ENCODE measurements at regions not wholly inside any gene's neighbourhood (a gene's known extent, or its start where the extent isn't known, plus 50 kb on each side); places are given as distances from the start of the nearest gene placed in this dataset.

DNA sequence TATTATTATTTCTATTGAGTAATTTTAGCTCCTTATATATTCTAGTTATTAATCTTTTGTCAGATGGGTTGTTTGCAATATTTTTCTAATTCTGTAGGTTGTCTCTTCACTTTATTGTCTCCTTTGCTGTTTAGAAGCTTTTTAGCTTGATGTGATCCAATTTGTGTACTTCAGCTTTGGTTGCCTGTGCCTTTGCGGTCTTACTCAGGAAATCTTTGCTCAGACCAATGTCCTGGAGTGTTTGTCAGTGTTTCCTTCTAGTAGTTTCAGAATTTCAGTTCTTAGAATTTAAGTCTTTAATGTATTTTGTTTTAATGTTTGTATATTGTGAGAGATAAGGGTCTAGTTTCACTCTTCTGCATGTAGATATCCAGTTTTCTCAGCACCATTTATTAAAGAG lies 916.0 kb upstream of the EYS start:
- intact Hi-C loops (cut with DNase I), result no loop called here
- WGBS, 2 donors, result 92 to 96% methylated on average over 1 of the region's 1 CpG
- Histone ChIP-seq H3K27me3 (ENCODE audit: control insufficient read depth in 1 of 2, insufficient read depth in 2 of 2, low read length in 1 of 2) (no peaks in the 10 kb centered on the region), H3K4me3 (ENCODE audit: low read length in 2 of 2) (no peak overlapping the region), H3K36me3 (ENCODE audit: control insufficient read depth in 1 of 2, insufficient read depth in 2 of 2, low read length in 1 of 2) (no peaks in the 10 kb centered on the region), H3K4me1 (ENCODE audit: control insufficient read depth in 1 of 2, insufficient read depth in 2 of 2, low read length in 2 of 2) (no peaks in the 10 kb centered on the region), H3K9me3 (ENCODE audit: control insufficient read depth, low read length) (no peaks in the 10 kb centered on the region), H3K27ac (ENCODE audit: low read depth in 1 of 2, low read length in 2 of 2) (no peak overlapping the region)
- no peak for ATAC-seq (ENCODE audit: low FRiP score)
- no peak for DNase-seq

DNA sequence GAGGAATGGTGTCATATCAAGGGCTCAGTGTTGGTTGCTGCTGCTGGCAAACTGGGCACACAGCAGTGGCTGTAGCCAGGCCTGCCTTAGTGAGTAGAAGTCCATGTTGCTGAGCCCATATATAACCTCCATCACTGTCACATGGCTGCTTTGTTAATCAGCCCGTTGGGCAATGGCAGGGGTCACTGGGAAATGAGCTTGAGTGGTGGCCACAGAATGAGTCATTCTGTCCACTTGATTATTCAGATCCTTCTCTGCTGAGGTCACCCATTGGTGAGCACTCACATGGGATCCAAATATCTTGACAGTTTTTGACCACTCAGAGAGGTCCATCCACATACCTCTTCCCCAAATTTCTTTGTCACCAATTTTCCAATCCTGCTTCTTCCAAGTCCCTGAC lies 898.9 kb upstream of the EYS start:
- H3K9me3 ChIP-seq (ENCODE audit: control insufficient read depth, low read length), result no peaks in the 10 kb centered on the region
- no peak overlapping the region for H3K27ac ChIP-seq (ENCODE audit: low read depth in 1 of 2, low read length in 2 of 2)
- H3K36me3 ChIP-seq (ENCODE audit: control insufficient read depth in 1 of 2, insufficient read depth in 2 of 2, low read length in 1 of 2), result no peaks in the 10 kb centered on the region
- H3K27me3 ChIP-seq (ENCODE audit: control insufficient read depth in 1 of 2, insufficient read depth in 2 of 2, low read length in 1 of 2), result no peaks in the 10 kb centered on the region
- H3K4me1 ChIP-seq (ENCODE audit: control insufficient read depth in 1 of 2, insufficient read depth in 2 of 2, low read length in 2 of 2), result no peaks in the 10 kb centered on the region
- no peak for ATAC-seq (ENCODE audit: low FRiP score)
- intact Hi-C loops (cut with DNase I), result no loop called here
- no peak for DNase-seq
- H3K4me3 ChIP-seq (ENCODE audit: low read length in 2 of 2), result no peak overlapping the region
- 60 to 64% methylated on average over 1 of the region's 1 CpG for WGBS, 2 donors

DNA sequence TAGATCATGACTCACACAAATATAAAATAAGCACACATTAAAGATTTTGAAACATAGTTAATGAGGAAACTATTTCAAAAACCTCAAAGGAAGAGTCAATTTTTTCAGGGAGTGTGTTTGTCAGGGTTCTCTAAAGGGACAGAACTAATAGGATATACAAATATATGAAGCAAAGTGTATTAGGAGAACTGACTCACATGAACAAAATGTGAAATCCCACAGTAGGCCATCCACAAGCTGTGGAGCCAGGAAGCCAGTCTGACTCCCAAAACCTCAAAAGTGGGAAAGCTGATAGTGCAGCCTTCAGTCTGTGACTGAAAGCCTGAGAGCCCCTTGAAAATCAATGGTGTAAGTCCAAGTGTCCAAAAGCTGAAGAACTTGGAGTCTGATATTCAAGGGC lies 898.0 kb upstream of the EYS start:
- H3K4me3 ChIP-seq (ENCODE audit: low read length in 2 of 2), result no peak overlapping the region
- H3K27ac ChIP-seq (ENCODE audit: low read depth in 1 of 2, low read length in 2 of 2), result no peak overlapping the region
- H3K27me3 ChIP-seq (ENCODE audit: control insufficient read depth in 1 of 2, insufficient read depth in 2 of 2, low read length in 1 of 2), result no peaks in the 10 kb centered on the region
- no peaks in the 10 kb centered on the region for H3K4me1 ChIP-seq (ENCODE audit: control insufficient read depth in 1 of 2, insufficient read depth in 2 of 2, low read length in 2 of 2)
- intact Hi-C loops (cut with DNase I), result no loop called here
- ATAC-seq (ENCODE audit: low FRiP score) (no peak), DNase-seq (no peak)
- no peaks in the 10 kb centered on the region for H3K36me3 ChIP-seq (ENCODE audit: control insufficient read depth in 1 of 2, insufficient read depth in 2 of 2, low read length in 1 of 2)
- no peaks in the 10 kb centered on the region for H3K9me3 ChIP-seq (ENCODE audit: control insufficient read depth, low read length)

DNA sequence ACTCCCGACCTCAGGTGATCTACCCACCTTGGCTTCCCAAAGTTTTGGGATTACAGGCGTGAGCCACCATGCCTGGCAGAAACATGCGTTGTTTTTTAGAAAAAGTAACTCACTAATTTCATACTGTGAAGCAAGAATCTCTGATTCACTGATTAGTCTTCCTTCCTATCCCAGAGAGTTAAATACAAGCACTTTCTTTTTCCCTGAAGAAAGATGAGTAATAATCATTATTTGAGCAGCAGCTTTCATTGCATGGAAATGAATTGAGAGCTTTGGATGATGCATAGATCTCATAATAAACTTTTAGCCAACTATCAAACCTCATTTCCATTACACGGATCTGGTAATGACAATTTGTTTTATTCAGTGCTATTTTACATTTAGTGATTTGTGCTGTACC lies 892.5 kb upstream of the EYS start:
- DNase-seq (no peak), ATAC-seq (ENCODE audit: low FRiP score) (no peak)
- 75 to 78% methylated on average over 4 of the region's 4 CpGs for WGBS, 2 donors
- intact Hi-C loops (cut with DNase I), result no loop called here
- no peak overlapping the region for H3K27ac ChIP-seq (ENCODE audit: low read depth in 1 of 2, low read length in 2 of 2)
- H3K27me3 ChIP-seq (ENCODE audit: control insufficient read depth in 1 of 2, insufficient read depth in 2 of 2, low read length in 1 of 2), result no peaks in the 10 kb centered on the region
- no peaks in the 10 kb centered on the region for H3K9me3 ChIP-seq (ENCODE audit: control insufficient read depth, low read length)
- no peak overlapping the region for H3K4me3 ChIP-seq (ENCODE audit: low read length in 2 of 2)
- H3K4me1 ChIP-seq (ENCODE audit: control insufficient read depth in 1 of 2, insufficient read depth in 2 of 2, low read length in 2 of 2), result no peaks in the 10 kb centered on the region
- H3K36me3 ChIP-seq (ENCODE audit: control insufficient read depth in 1 of 2, insufficient read depth in 2 of 2, low read length in 1 of 2), result no peaks in the 10 kb centered on the region

DNA sequence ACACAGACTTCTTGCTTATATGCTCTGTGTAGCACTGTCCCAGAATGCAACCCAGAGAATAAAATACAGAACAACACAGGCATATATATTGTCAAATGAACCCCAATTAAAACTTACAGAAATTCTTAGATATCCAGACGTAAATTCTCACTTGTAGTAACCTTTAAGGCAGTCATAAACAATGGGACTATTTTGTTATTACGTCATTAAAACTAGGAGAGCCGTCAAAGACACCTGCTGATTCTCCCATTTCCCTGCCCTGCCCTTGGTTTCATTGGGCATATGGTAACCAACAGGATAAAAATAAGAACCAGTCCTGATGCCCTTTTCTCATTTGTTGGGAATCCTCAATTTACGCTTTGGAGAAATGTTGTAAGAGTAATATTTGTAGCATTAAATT lies 871.3 kb upstream of the EYS start:
- WGBS, 2 donors, result 75 to 87% methylated on average over 4 of the region's 4 CpGs
- Histone ChIP-seq H3K36me3 (ENCODE audit: control insufficient read depth in 1 of 2, insufficient read depth in 2 of 2, low read length in 1 of 2) (no peaks in the 10 kb centered on the region), H3K4me3 (ENCODE audit: low read length in 2 of 2) (no peak overlapping the region), H3K4me1 (ENCODE audit: control insufficient read depth in 1 of 2, insufficient read depth in 2 of 2, low read length in 2 of 2) (no peaks in the 10 kb centered on the region), H3K9me3 (ENCODE audit: control insufficient read depth, low read length) (no peaks in the 10 kb centered on the region), H3K27me3 (ENCODE audit: control insufficient read depth in 1 of 2, insufficient read depth in 2 of 2, low read length in 1 of 2) (no peaks in the 10 kb centered on the region), H3K27ac (ENCODE audit: low read depth in 1 of 2, low read length in 2 of 2) (no peak overlapping the region)
- intact Hi-C loops (cut with DNase I), result no loop called here
- ATAC-seq (ENCODE audit: low FRiP score), result no peak
- DNase-seq, result no peak

DNA sequence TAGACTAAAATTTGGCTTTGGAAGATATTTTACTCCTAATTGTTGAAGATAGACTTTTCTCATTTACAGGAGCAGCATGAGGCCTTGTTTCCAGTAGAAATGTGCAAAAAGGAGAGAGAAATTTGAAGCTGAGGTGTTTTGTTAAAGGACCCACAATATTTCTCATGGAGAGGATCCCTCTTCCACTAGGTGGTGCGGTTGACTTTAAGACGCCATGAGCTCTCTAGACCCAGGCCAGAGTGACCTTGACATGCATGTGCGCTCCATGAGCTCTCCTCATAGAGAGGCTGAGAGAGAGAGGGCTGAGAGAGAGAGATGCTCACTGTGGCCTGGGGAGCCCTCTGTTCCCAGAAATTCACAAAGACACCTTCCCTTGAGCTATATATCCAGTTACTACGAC lies 861.2 kb upstream of the EYS start:
- ATAC-seq (ENCODE audit: low FRiP score), result no peak

DNA sequence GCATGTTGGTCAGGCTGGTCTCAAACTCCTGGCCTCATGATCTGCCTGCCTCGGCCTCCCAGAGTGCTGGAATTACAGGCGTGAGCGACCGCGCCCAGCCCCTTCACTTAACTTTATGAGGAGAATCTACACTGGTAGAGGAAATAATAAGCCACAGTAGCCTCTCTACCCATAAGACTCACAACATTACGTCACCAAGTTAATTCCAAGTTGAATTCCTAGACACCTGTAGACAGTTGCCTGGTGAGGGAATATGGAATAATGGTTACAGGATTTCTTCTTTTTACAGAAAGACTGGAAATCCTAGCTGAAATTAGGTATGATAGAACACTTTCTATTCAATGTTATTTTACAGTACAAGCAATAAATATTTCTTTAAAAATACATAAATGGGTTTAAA lies 854.5 kb upstream of the EYS start:
- no peaks in the 10 kb centered on the region for H3K36me3 ChIP-seq (ENCODE audit: control insufficient read depth in 1 of 2, insufficient read depth in 2 of 2, low read length in 1 of 2)
- intact Hi-C loops (cut with DNase I), result no loop called here

More for the DNA sequence above, 861.2 kb upstream of the EYS start:
- H3K27me3 ChIP-seq (ENCODE audit: control insufficient read depth in 1 of 2, insufficient read depth in 2 of 2, low read length in 1 of 2), result no peaks in the 10 kb centered on the region
- H3K27ac ChIP-seq (ENCODE audit: low read depth in 1 of 2, low read length in 2 of 2), result no peak overlapping the region
- no peaks in the 10 kb centered on the region for H3K9me3 ChIP-seq (ENCODE audit: control insufficient read depth, low read length)
- no peak overlapping the region for H3K4me3 ChIP-seq (ENCODE audit: low read length in 2 of 2)
- intact Hi-C loops (cut with DNase I), result no loop called here
- WGBS, 2 donors, result 90% methylated on average over 4 of the region's 4 CpGs
- DNase-seq, result no peak
- H3K36me3 ChIP-seq (ENCODE audit: control insufficient read depth in 1 of 2, insufficient read depth in 2 of 2, low read length in 1 of 2), result no peaks in the 10 kb centered on the region
- no peaks in the 10 kb centered on the region for H3K4me1 ChIP-seq (ENCODE audit: control insufficient read depth in 1 of 2, insufficient read depth in 2 of 2, low read length in 2 of 2)

DNA sequence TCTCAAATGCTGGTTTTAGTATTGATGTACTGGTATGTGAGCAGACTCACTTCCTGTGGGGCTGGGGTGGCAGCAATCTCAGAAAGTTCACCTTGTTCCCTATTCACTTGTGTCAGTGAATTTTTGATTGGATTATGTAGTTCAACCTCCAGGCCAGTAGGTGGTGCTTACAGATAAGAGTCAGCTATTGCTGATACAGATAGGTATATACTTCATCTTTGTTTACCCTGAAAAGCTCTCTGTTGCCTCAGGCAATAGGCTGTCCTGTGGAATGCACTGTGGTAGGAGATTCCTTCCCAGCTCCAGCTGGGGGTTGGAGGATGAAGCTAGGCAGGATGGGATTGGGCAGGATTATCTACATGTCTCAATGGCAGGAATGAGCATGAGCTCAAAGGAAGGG lies 851.2 kb upstream of the EYS start:
- Histone ChIP-seq H3K27ac (ENCODE audit: low read depth in 1 of 2, low read length in 2 of 2) (no peak overlapping the region), H3K36me3 (ENCODE audit: control insufficient read depth in 1 of 2, insufficient read depth in 2 of 2, low read length in 1 of 2) (no peaks in the 10 kb centered on the region), H3K9me3 (ENCODE audit: control insufficient read depth, low read length) (no peaks in the 10 kb centered on the region), H3K4me3 (ENCODE audit: low read length in 2 of 2) (no peak overlapping the region), H3K4me1 (ENCODE audit: control insufficient read depth in 1 of 2, insufficient read depth in 2 of 2, low read length in 2 of 2) (no peaks in the 10 kb centered on the region), H3K27me3 (ENCODE audit: control insufficient read depth in 1 of 2, insufficient read depth in 2 of 2, low read length in 1 of 2) (no peaks in the 10 kb centered on the region)
- ATAC-seq (ENCODE audit: low FRiP score) (no peak), DNase-seq (no peak)
- intact Hi-C loops (cut with DNase I), result no loop called here

More for the DNA sequence above, 854.5 kb upstream of the EYS start:
- DNase-seq (no peak), ATAC-seq (ENCODE audit: low FRiP score) (no peak)
- no peak overlapping the region for H3K4me3 ChIP-seq (ENCODE audit: low read length in 2 of 2)
- H3K27ac ChIP-seq (ENCODE audit: low read depth in 1 of 2, low read length in 2 of 2), result no peak overlapping the region
- WGBS, 2 donors, result 94 to 95% methylated on average over 6 of the region's 6 CpGs
- no peaks in the 10 kb centered on the region for H3K9me3 ChIP-seq (ENCODE audit: control insufficient read depth, low read length)
- H3K27me3 ChIP-seq (ENCODE audit: control insufficient read depth in 1 of 2, insufficient read depth in 2 of 2, low read length in 1 of 2), result no peaks in the 10 kb centered on the region
- H3K4me1 ChIP-seq (ENCODE audit: control insufficient read depth in 1 of 2, insufficient read depth in 2 of 2, low read length in 2 of 2), result no peaks in the 10 kb centered on the region

DNA sequence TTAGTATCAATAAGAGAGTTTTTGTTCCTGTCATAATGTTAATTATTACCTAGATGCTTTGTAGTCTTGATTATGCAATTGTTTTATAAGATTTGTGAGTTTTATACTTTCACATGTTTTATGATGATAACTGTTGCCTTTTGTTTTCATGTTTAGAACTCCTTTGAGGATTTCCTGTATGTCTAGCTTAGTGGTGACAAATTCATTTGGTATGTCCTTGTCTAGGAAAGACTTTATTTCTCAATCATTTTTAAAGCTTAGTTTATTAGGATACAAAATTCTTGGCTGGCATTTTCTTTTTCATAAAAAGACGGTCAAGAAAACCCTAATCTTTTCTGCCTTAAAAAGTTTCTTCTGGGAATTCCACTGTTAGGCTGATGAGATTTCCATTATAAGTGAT lies 849.9 kb upstream of the EYS start:
- ATAC-seq (ENCODE audit: low FRiP score) (no peak), DNase-seq (no peak)
- Histone ChIP-seq H3K27me3 (ENCODE audit: control insufficient read depth in 1 of 2, insufficient read depth in 2 of 2, low read length in 1 of 2) (no peaks in the 10 kb centered on the region), H3K4me3 (ENCODE audit: low read length in 2 of 2) (no peak overlapping the region), H3K27ac (ENCODE audit: low read depth in 1 of 2, low read length in 2 of 2) (no peak overlapping the region), H3K4me1 (ENCODE audit: control insufficient read depth in 1 of 2, insufficient read depth in 2 of 2, low read length in 2 of 2) (no peaks in the 10 kb centered on the region), H3K9me3 (ENCODE audit: control insufficient read depth, low read length) (no peaks in the 10 kb centered on the region), H3K36me3 (ENCODE audit: control insufficient read depth in 1 of 2, insufficient read depth in 2 of 2, low read length in 1 of 2) (no peaks in the 10 kb centered on the region)
- 58% methylated on average over 1 of the region's 1 CpG for WGBS, 2 donors
- intact Hi-C loops (cut with DNase I), result no loop called here

DNA sequence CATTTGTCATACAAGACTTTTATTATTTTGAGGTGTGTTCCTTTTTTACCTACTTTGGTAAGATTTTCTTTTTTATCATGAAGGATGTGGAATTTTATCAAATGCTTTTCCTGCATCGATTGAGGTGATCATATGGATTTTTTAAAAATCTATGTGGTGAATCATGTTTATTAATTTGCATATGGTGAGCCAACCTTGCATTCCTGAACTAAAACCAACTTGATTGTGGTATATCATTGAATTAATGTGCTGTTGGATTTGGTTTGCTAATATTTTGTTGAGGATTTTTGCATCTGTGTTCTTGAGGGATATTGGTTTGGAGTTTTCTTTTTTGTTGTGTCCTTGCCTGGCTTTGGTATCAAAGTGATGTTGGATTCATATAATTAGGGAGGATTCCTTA lies 848.1 kb upstream of the EYS start:
- WGBS, 2 donors, result 83 to 85% methylated on average over 1 of the region's 1 CpG
- H3K4me1 ChIP-seq (ENCODE audit: control insufficient read depth in 1 of 2, insufficient read depth in 2 of 2, low read length in 2 of 2), result no peaks in the 10 kb centered on the region
- no peaks in the 10 kb centered on the region for H3K27me3 ChIP-seq (ENCODE audit: control insufficient read depth in 1 of 2, insufficient read depth in 2 of 2, low read length in 1 of 2)
- DNase-seq (no peak), ATAC-seq (ENCODE audit: low FRiP score) (no peak)
- no peak overlapping the region for H3K4me3 ChIP-seq (ENCODE audit: low read length in 2 of 2)
- no peaks in the 10 kb centered on the region for H3K9me3 ChIP-seq (ENCODE audit: control insufficient read depth, low read length)
- no peak overlapping the region for H3K27ac ChIP-seq (ENCODE audit: low read depth in 1 of 2, low read length in 2 of 2)
- no peaks in the 10 kb centered on the region for H3K36me3 ChIP-seq (ENCODE audit: control insufficient read depth in 1 of 2, insufficient read depth in 2 of 2, low read length in 1 of 2)
- intact Hi-C loops (cut with DNase I), result no loop called here

All from aorta (tissue), 5 donors.